ENCODE measurements at regions not wholly inside any gene's neighbourhood (a gene's known extent, or its start where the extent isn't known, plus 50 kb on each side); places are given as distances from the start of the nearest gene placed in this dataset.

GRCh38 chr13:89027694-89028306, 1356.6 kb downstream of the SLITRK5 start:
- Histone ChIP-seq H3K4me1 (ENCODE audit: insufficient read depth, low read length, poor library complexity, severe bottlenecking) (no peaks in the 10 kb centered on the region), H3K4me3 (ENCODE audit: low read depth, low read length, poor library complexity, severe bottlenecking) (no peak overlapping the region), H3K36me3 (ENCODE audit: insufficient read depth, low read length, poor library complexity, severe bottlenecking) (no peaks in the 10 kb centered on the region), H3K9me3 (ENCODE audit: low read depth, low read length, poor library complexity, severe bottlenecking) (no peaks in the 10 kb centered on the region), H3K27me3 (replicated peaks; ENCODE audit: insufficient read depth, low read depth, low read length, poor library complexity) (no peaks in the 10 kb centered on the region), H3K27ac (ENCODE audit: low read depth, low read length, poor library complexity, severe bottlenecking) (no peak overlapping the region)
- intact Hi-C loops (cut with micrococcal nuclease; ENCODE audit: unreplicated experiment), result no loop called here
- TF ChIP-seq CTCF (conservative IDR thresholded peaks at IDR 0.05; ENCODE audit: low read depth, low read length), result no peak
- DNase-seq (ENCODE audit: low spot score), result no peak
- ChIA-PET CTCF (no interaction called here), POLR2A (ENCODE audit: low non-redundant PET) (no interaction called here)
- no TSS peak for BruUV-seq (replicated peaks)

GRCh38 chr13:89029062-89029461, 1357.9 kb downstream of the SLITRK5 start:
- ChIA-PET POLR2A (ENCODE audit: low non-redundant PET) (no interaction called here), CTCF (no interaction called here)
- no TSS peak for BruUV-seq (replicated peaks)
- intact Hi-C loops (cut with micrococcal nuclease; ENCODE audit: unreplicated experiment), result no loop called here
- Histone ChIP-seq H3K4me3 (ENCODE audit: low read depth, low read length, poor library complexity, severe bottlenecking) (no peak overlapping the region), H3K9me3 (ENCODE audit: low read depth, low read length, poor library complexity, severe bottlenecking) (peaks cover 5% of the 10 kb centered on the region), H3K4me1 (ENCODE audit: insufficient read depth, low read length, poor library complexity, severe bottlenecking) (no peaks in the 10 kb centered on the region), H3K36me3 (ENCODE audit: insufficient read depth, low read length, poor library complexity, severe bottlenecking) (no peaks in the 10 kb centered on the region), H3K27me3 (replicated peaks; ENCODE audit: insufficient read depth, low read depth, low read length, poor library complexity) (no peaks in the 10 kb centered on the region), H3K27ac (ENCODE audit: low read depth, low read length, poor library complexity, severe bottlenecking) (no peak overlapping the region)
- no peak for DNase-seq (ENCODE audit: low spot score)
- no peak for TF ChIP-seq EZH2 (IDR thresholded peaks at IDR 0.05; ENCODE audit: borderline replicate concordance, low read depth, low read length, poor library complexity, severe bottlenecking)

- Histone ChIP-seq H3K4me3 (ENCODE audit: low read depth, low read length, poor library complexity, severe bottlenecking) (no peak overlapping the region), H3K9me3 (ENCODE audit: low read depth, low read length, poor library complexity, severe bottlenecking) (peaks cover 5% of the 10 kb centered on the region), H3K27me3 (replicated peaks; ENCODE audit: insufficient read depth, low read depth, low read length, poor library complexity) (no peaks in the 10 kb centered on the region), H3K36me3 (ENCODE audit: insufficient read depth, low read length, poor library complexity, severe bottlenecking) (no peaks in the 10 kb centered on the region), H3K27ac (ENCODE audit: low read depth, low read length, poor library complexity, severe bottlenecking) (no peak overlapping the region), H3K4me1 (ENCODE audit: insufficient read depth, low read length, poor library complexity, severe bottlenecking) (no peaks in the 10 kb centered on the region)
- TF ChIP-seq EZH2 (IDR thresholded peaks at IDR 0.05; ENCODE audit: borderline replicate concordance, low read depth, low read length, poor library complexity, severe bottlenecking) (no peak), CTCF (conservative IDR thresholded peaks at IDR 0.05; ENCODE audit: low read depth, low read length) (no peak)
- no TSS peak for BruUV-seq (replicated peaks)
- CTCF ChIA-PET, result interaction anchor here (0.7 kb wide), 1 partner anchor 1176 kb away, joined by 5 read pairs; no protein-coding TSS in a partner anchor
- intact Hi-C loops (cut with micrococcal nuclease; ENCODE audit: unreplicated experiment), result no loop called here
- no peak for DNase-seq (ENCODE audit: low spot score)
- POLR2A ChIA-PET (ENCODE audit: low non-redundant PET), result no interaction called here
These were observed 1362.8 kb downstream of the SLITRK5 start for GRCh38 chr13:89034015-89034414.

GRCh38 chr13:89052699-89053098, 1381.5 kb downstream of the SLITRK5 start:
- ChIA-PET CTCF (no interaction called here), POLR2A (ENCODE audit: low non-redundant PET) (no interaction called here)
- H3K27ac ChIP-seq (ENCODE audit: low read depth, low read length, poor library complexity, severe bottlenecking), result no peak overlapping the region
- BruUV-seq (replicated peaks), result no TSS peak
- no peaks in the 10 kb centered on the region for H3K36me3 ChIP-seq (ENCODE audit: insufficient read depth, low read length, poor library complexity, severe bottlenecking)
- no peaks in the 10 kb centered on the region for H3K9me3 ChIP-seq (ENCODE audit: low read depth, low read length, poor library complexity, severe bottlenecking)
- H3K27me3 ChIP-seq (replicated peaks; ENCODE audit: insufficient read depth, low read depth, low read length, poor library complexity), result no peaks in the 10 kb centered on the region
- DNase-seq (ENCODE audit: low spot score), result no peak
- H3K4me3 ChIP-seq (ENCODE audit: low read depth, low read length, poor library complexity, severe bottlenecking), result no peak overlapping the region
- H3K4me1 ChIP-seq (ENCODE audit: insufficient read depth, low read length, poor library complexity, severe bottlenecking), result no peaks in the 10 kb centered on the region
- intact Hi-C loops (cut with micrococcal nuclease; ENCODE audit: unreplicated experiment), result no loop called here
- TF ChIP-seq CTCF (conservative IDR thresholded peaks at IDR 0.05; ENCODE audit: low read depth, low read length) (no peak), EZH2 (IDR thresholded peaks at IDR 0.05; ENCODE audit: borderline replicate concordance, low read depth, low read length, poor library complexity, severe bottlenecking) (no peak)

All from A673 (cell line).